ENCODE measurements at regions not wholly inside any gene's neighbourhood (a gene's known extent, or its start where the extent isn't known, plus 50 kb on each side); places are given as distances from the start of the nearest gene placed in this dataset.
A peak's percentile ranks its signal among the peaks of the same experiment; 100 is the strongest.

DNA sequence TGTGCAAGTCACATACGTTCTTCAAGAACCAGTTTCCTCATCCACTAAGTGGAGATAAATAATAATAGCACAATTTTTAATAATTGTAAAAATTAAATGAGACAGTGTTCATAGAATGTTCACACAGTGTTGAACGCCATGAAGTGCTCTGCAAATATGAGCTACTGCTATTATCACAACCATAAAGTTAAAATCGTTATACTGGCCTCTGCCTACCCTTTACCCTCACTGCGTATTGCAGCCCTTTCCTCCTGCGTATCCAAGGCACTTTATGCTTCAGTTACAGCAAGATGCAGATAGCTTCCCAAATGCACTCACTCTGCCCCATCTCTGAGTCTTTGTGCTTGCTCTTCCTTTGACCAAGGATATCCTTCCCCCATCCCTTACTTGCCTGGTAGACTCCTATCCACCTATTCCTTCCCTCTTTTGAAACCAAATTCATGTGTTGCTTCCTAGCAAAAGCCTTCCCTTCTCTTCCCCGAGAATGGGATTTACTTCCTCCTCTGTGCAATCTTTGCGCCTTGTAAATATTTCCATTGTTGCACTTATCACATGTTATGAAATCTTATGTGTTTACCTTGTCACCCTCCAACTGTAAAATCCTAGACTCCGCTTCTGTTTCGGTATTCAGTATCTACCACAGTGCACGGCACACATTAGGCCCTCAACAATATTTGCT lies 196.9 kb downstream of the ADAMTS15 start:
- DNase-seq: no peak

DNA sequence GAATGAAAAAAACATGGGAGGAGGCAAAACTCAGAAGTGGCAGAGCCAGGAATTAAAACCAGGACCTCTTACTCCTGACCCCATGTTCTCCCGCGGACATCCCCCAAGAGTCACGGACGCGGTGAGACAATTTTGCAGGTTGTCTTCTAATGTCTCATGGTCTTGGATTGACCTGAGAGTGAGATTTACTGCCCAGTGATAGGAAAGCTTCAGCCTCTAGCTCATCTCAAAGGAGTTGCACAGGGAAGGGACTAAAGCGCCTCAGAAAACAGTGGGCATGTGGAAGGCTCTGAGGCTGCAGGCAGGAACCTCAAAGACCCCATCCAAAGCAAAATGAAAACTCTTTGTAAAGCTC lies 197.4 kb downstream of the ADAMTS15 start:
- no peak for DNase-seq

DNA sequence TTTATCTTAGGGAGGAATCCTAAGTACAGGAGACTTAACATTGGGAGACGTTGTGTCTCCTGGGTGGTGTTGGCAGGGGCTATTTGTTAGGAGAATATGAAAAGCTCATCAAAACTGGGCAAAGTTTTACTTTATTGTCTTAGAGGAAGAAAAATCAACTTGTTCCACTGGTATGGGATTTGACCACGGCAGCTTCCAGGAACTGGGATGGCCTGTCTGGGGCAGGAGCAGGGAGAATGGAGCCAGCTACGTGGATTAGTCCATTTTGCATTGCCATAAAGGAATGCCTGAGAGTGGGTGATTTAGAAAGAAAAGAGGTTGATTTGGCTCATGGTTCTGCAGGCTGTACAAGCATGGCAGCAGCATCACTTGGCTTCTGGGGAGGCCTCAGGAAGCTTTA lies 198.4 kb downstream of the ADAMTS15 start:
- DNase-seq: no peak

DNA sequence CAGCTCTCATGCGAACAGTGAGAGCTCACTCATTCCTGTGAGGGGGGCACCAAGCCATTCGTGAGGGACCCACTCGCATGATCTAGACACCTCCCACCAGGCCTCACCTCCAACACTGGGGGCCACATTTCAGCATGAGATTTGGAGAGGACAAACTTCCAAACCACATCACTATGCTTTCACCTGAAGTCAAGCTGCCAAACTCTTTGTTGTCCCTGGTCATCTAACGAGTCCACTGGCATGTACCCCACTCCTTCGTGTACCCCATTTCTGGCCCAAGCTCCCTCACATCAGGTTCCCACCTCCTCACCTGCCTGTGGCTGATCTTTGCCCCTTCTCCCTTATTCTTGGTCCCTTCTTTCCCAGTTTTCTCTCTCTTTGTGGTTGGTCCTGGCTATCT lies 198.9 kb downstream of the ADAMTS15 start:
- DNase-seq: no peak

DNA sequence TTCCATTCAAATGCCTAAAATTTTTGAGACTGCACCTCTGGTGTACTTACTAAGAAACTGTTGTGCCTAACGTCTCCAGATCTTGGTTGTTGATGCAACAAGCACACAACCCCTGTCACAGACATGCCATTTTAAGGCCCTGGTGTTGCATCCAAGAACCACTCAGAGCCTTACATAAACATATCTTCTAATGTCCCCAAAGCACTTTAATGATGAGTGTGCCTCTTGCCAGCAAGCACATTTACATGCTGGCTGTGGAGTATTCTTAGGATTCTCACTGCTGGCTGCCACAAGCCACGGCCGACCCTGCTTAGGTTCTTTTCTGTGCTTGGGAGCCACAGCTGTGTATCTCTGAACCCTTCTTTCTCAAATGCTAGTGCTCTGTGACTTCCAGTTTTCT lies 201.4 kb downstream of the ADAMTS15 start:
- DNase-seq: no peak

DNA sequence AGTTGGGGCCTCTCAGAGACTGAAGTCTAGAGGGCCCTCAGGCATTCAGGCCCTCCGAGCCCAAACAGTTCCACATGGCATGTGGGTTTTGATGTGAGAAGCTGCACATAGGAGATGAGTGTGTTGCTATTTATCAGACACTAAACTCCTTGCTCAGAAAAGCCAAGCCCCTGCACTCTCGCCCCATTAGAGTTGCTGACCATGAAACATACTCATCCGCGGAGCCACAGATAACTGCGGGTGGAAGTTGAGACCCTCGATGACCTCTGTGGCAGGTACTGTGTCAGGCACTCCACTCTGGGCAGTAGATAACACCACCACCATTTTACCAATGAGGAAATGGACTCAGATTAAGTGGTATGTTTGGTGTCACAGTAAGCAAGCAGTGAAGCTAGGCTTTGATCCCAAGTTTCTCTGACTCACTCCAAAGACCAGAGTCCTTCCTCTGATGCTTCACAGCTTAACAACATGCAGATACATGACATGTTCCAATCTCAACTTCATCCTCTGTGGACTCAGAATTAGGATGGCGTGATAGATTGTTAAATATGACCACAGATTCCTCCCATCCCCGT lies 202.1 kb downstream of the ADAMTS15 start:
- no peak for DNase-seq

GRCh38 chr11:130651066-130651855 lies 202.8 kb downstream of the ADAMTS15 start:
- no peak for DNase-seq

DNA sequence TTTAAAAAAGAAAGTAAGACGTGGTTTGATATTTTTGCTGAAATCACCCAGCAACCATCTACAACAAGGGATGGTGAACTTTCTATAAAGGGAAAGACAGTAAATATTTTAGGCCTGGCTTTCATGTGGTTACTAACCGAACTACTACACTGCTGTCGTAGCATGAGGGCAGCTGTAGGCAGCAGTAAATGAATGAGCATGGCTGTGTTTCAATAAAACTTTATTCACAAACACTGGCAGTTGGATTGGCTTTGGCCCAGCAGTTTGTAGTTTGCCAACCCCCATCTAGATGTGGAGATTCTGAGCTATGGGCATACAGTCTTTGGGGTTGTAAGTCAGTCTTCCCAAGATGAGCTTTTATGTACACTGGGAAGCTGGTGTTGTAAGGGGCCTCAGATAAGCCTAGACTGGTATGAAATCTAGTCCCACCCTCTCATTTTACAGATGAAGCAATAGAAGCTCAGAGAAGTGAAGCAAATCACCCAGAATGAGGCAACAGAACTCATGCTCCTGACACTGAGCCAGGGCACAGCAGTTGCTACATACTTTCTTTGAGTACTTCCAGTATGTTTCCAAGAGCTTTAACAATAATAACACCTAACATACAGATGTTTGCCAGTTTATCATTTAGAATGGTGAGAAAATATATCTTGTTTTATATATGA lies 204.4 kb downstream of the ADAMTS15 start:
- peak; percentile 76 for DNase-seq

DNA sequence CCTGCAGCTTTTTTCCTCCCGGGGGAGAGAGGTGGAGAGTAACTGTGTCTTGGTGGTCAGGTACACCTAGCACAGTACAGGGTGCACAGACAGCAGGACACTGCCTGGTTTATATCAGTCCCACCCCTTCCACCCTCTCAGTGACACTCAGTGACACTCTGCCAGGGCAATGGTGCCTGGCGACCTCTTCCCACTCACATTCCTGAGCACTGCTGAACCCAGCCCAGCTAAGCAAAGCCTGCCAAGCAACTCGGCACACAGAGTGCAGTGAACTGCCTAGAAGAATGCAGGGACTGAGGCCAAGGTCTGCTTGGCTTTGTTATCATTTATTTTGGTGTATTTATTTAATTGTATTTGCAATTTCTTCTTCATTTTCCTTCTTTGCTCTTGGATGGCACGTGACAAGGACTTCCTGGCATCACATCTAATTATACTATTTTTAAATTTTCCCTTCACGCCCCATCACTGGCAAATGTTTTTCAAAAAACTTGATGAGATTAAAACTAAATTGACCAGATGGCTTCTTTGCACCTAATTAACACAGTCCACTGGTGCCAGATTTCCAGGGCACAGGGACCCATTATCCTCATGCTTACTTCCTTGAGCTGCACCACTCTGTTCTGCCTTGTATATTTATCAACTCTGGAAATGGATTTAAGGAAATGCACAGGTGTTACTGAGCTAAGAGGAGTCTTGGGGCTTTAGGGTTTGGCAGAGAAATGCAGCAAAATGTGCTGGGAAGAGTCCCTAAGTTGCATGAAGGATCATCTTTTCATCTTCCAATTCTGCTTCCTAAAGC lies 205.6 kb downstream of the ADAMTS15 start:
- no peak for DNase-seq

DNA sequence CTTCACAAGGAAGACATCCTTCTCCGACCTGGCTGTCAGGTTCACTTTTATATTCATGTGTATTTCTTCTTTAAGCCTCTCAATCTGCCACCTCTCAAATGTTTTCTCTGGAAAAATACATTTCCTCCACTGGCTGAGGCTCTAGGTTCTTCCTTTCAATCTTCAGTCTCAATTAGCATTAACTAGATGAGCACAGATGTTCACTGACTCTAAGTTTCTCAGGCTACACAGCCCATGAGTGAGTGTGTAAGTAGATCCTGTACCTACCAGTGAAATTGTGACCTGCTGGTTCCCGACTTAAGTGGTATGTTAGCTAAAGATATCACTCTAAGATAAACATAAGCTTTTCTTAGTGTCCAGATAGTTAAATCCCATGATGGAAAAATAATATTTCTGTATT lies 206.9 kb downstream of the ADAMTS15 start:
- no peak for DNase-seq

- DNase-seq: peak; percentile 86
Observed at GRCh38 chr11:130666781-130667251, 218.4 kb downstream of the ADAMTS15 start.

GRCh38 chr11:130668751-130669150 lies 220.3 kb downstream of the ADAMTS15 start:
- DNase-seq: no peak

DNA sequence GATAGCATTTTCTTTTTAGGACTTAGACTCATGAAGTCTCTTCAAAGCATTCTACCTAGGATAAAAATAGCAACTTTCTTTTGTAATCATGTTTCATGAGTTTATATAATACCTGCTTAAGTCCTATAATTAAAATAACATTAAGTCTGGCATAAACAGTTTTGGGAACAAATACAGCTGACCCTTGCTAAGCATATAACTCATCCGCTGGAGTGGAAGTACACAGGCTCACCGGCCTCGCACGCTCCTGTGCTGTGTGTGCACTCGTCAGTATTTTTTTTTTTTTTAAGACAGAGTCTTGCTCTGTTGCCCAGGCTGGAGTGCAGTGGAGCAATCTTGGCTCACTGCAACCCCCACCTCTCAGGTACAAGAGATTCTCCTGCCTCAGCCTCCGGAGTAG lies 221.8 kb downstream of the ADAMTS15 start:
- no peak for DNase-seq

GRCh38 chr11:130671801-130672700 lies 223.6 kb downstream of the ADAMTS15 start:
- DNase-seq: peak; percentile 87

- DNase-seq: no peak
Observed at GRCh38 chr11:130672911-130673310, 224.5 kb downstream of the ADAMTS15 start.

GRCh38 chr11:130673698-130674097 lies 225.3 kb downstream of the ADAMTS15 start:
- no peak for DNase-seq

- peak; percentile 36 for DNase-seq
Observed at GRCh38 chr11:130674686-130675308, 226.4 kb downstream of the ADAMTS15 start.

DNA sequence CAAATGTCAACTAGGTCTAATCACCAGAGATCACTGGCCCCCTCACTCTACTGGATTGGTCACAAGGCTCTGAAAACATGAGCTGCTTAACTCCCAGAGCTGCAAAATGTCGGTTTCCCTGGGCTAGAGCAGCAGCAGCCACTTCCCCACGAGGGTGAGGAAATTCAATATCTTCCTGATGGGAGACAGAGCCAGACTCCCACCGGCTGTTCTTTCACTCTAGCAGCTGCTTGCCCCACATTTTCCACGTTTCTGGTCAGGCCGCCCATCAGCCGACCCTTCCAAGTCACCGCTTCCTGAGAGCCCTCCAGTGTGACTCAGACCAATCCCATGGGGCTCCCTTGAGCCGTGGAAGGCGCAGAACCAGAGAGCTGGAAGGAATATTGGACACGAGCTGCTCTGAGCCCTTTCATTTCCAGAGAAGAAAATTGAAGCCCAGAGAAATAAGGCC lies 227.0 kb downstream of the ADAMTS15 start:
- DNase-seq: peak; percentile 77

DNA sequence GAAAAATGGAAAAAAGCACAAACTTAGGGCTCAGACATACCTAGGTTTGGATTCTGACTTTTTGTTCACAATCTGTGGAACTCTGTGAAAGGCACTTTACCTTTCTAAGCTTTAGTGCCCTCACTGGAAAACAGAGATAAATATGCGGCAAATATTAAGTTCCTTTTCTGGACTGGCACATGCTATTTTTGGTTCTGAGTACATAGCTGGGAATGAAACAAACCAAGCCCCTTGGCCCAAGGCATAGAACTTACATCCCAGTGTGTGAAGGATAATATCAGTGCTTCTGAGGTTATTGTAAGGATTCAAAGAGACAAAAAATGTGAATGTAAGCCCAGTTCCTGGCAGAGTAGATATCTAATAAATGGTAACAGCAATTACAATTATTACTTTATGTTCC lies 227.5 kb downstream of the ADAMTS15 start:
- no peak for DNase-seq

GRCh38 chr11:130677486-130678153 lies 229.2 kb downstream of the ADAMTS15 start:
- peak; percentile 89 for DNase-seq

Measured in fibroblast of skin of right quadriceps (primary cell).